ENCODE measurements at regions not wholly inside any gene's neighbourhood (a gene's known extent, or its start where the extent isn't known, plus 50 kb on each side); places are given as distances from the start of the nearest gene placed in this dataset.

DNA sequence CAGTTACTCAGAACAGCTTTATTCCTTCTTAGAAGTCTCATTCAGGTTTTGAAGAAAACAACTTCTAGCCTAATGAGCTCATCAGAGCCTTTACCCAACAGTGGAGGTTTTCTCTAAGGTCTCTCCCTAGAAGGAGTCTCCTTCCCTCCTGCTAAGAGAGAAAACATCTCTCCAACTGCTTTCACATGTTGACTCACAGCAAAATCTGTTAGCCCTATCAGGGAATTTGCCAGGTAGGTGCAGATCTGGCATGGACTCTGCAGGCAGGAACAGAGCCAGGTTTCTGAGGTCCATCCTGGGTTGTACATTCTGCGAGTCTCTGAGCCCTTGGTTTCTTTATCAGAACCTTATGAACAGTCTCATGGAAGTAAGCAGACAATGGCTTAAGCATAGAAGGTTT lies 214.4 kb downstream of the HIPK3 start:
- ChIA-PET CTCF (interaction anchor here (0.5 kb wide), 1 partner anchor 281 kb away, joined by 3 read pairs; no protein-coding TSS in a partner anchor), POLR2A (no interaction called here)

GRCh38 chr11:33467966-33468365 lies 210.8 kb downstream of the HIPK3 start:
- Histone ChIP-seq H3K4me1 (ENCODE audit: control insufficient read depth, insufficient read depth, low read length) (no peaks in the 10 kb centered on the region), H3K36me3 (ENCODE audit: control insufficient read depth in 2 of 2, insufficient read depth in 1 of 2, low read length in 2 of 2) (no peaks in the 10 kb centered on the region), H3K27ac (ENCODE audit: extremely low read depth, low read depth, low read length) (no peak overlapping the region), H3K4me3 (ENCODE audit: low read depth, low read length) (no peak overlapping the region), H3K9me3 (ENCODE audit: control insufficient read depth, insufficient read depth, low read depth, low read length) (no peaks in the 10 kb centered on the region)
- TF ChIP-seq ZNF423 (tag by site-specific recombination; IDR thresholded peaks at IDR 0.05): no peak
- TF ChIP-seq KLF16 (tag by site-specific recombination; IDR thresholded peaks at IDR 0.05): no peak
- no peak for TF ChIP-seq BCL11B (tag by site-specific recombination; IDR thresholded peaks at IDR 0.05; ENCODE audit: low read depth)
- POLR2A ChIA-PET: no interaction called here
- CTCF ChIA-PET: no interaction called here

More for the DNA sequence above, 214.4 kb downstream of the HIPK3 start:
- no peaks in the 10 kb centered on the region for H3K36me3 ChIP-seq (ENCODE audit: control insufficient read depth in 2 of 2, insufficient read depth in 1 of 2, low read length in 2 of 2)
- no peaks in the 10 kb centered on the region for H3K9me3 ChIP-seq (ENCODE audit: control insufficient read depth, insufficient read depth, low read depth, low read length)
- H3K4me1 ChIP-seq (ENCODE audit: control insufficient read depth, insufficient read depth, low read length): no peaks in the 10 kb centered on the region; the same call in 1 of the 2 replicates
- no peak for TF ChIP-seq ZNF426 (tag by site-specific recombination; IDR thresholded peaks at IDR 0.05)
- no peak for TF ChIP-seq ZNF140 (tag by site-specific recombination; IDR thresholded peaks at IDR 0.05)
- no peak for TF ChIP-seq ZNF133 (tag by site-specific recombination; IDR thresholded peaks at IDR 0.05)
- TF ChIP-seq ZNF2 (tag by site-specific recombination; IDR thresholded peaks at IDR 0.05): no peak
- TF ChIP-seq MYNN (tag by site-specific recombination; IDR thresholded peaks at IDR 0.05; ENCODE audit: borderline replicate concordance): no peak
- no peak for TF ChIP-seq ZNF701 (tag by site-specific recombination; IDR thresholded peaks at IDR 0.05)
- TF ChIP-seq ZNF561 (tag by site-specific recombination; IDR thresholded peaks at IDR 0.05; ENCODE audit: borderline replicate concordance): no peak
- TF ChIP-seq ZNF169 (tag by site-specific recombination; IDR thresholded peaks at IDR 0.05): no peak
- TF ChIP-seq ZSCAN4 (tag by site-specific recombination; IDR thresholded peaks at IDR 0.05): no peak
- TF ChIP-seq, protein P1, sequence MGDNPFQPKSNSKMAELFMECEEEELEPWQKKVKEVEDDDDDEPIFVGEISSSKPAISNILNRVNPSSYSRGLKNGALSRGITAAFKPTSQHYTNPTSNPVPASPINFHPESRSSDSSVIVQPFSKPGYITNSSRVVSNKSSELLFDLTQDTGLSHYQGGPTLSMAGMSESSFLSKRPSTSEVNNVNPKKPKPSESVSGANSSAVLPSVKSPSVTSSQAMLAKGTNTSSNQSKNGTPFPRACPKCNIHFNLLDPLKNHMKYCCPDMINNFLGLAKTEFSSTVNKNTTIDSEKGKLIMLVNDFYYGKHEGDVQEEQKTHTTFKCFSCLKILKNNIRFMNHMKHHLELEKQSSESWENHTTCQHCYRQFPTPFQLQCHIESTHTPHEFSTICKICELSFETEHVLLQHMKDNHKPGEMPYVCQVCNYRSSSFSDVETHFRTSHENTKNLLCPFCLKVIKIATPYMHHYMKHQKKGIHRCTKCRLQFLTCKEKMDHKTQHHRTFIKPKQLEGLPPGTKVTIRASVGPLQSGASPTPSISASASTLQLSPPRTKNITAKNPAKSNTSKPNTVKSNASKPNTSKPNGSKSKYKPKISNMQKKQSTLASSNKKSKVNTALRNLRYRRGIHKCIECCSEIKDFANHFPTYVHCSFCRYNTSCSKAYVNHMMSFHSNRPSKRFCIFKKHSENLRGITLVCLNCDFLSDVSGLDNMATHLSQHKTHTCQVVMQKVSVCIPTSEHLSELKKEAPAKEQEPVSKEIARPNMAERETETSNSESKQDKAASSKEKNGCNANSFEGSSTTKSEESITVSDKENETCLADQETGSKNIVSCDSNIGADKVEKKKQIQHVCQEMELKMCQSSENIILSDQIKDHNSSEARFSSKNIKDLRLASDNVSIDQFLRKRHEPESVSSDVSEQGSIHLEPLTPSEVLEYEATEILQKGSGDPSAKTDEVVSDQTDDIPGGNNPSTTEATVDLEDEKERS (tag by site-specific recombination; IDR thresholded peaks at IDR 0.05): no peak
- TF ChIP-seq MEIS1 (CRISPR knock-in tag; IDR thresholded peaks at IDR 0.05; ENCODE audit: borderline replicate concordance): no peak
- TF ChIP-seq ZNF214 (tag by site-specific recombination; IDR thresholded peaks at IDR 0.05; ENCODE audit: borderline replicate concordance): no peak
- no peak overlapping the region for H3K4me3 ChIP-seq (ENCODE audit: low read depth, low read length)
- H3K27ac ChIP-seq (ENCODE audit: extremely low read depth, low read depth, low read length): no peak overlapping the region

GRCh38 chr11:33463059-33463458 lies 205.9 kb downstream of the HIPK3 start:
- Histone ChIP-seq H3K4me1 (ENCODE audit: control insufficient read depth, insufficient read depth, low read length) (no peaks in the 10 kb centered on the region), H3K36me3 (ENCODE audit: control insufficient read depth in 2 of 2, insufficient read depth in 1 of 2, low read length in 2 of 2) (no peaks in the 10 kb centered on the region), H3K9me3 (ENCODE audit: control insufficient read depth, insufficient read depth, low read depth, low read length) (no peaks in the 10 kb centered on the region), H3K27ac (ENCODE audit: extremely low read depth, low read depth, low read length) (no peak overlapping the region), H3K4me3 (ENCODE audit: low read depth, low read length) (no peak overlapping the region)
- ChIA-PET POLR2A (no interaction called here), CTCF (no interaction called here)
- TF ChIP-seq FEZF1 (tag by site-specific recombination; IDR thresholded peaks at IDR 0.05) (no peak), ZNF292 (tag by site-specific recombination; IDR thresholded peaks at IDR 0.05; ENCODE audit: borderline replicate concordance, low read depth) (no peak), ZNF175 (tag by site-specific recombination; IDR thresholded peaks at IDR 0.05) (no peak), REPIN1 (tag by site-specific recombination; IDR thresholded peaks at IDR 0.05; ENCODE audit: low read depth) (no peak), ZNF423 (tag by site-specific recombination; IDR thresholded peaks at IDR 0.05) (no peak), ZNF473 (tag by site-specific recombination; IDR thresholded peaks at IDR 0.05) (no peak), ZNF629 (tag by site-specific recombination; IDR thresholded peaks at IDR 0.05) (no peak), ZNF433 (tag by site-specific recombination; IDR thresholded peaks at IDR 0.05; ENCODE audit: low read depth) (no peak), WT1 (tag by site-specific recombination; IDR thresholded peaks at IDR 0.05) (no peak), PRDM2 (tag by site-specific recombination; IDR thresholded peaks at IDR 0.05; ENCODE audit: borderline replicate concordance) (no peak)

Data from HEK293 (cell line).